Ascending aorta (tissue), 2 donors: ENCODE measurements at regions not wholly inside any gene's neighbourhood (a gene's known extent, or its start where the extent isn't known, plus 50 kb on each side); places are given as distances from the start of the nearest gene placed in this dataset.

Experiments
- DNase-seq, 2 donors: peaks; one replicate each; pipeline ENCODE4 v3.0.0-alpha.2; 2019; ENCODE audit warnings: low spot score in 2 of 2
- H3K27ac ChIP-seq, 2 donors: fragments of 200-600 bp; sonication (generic); one replicate each; pipeline ENCODE4 v1.5.1; 2016 to 2017; ENCODE audit warnings: mild to moderate bottlenecking in 1 of 2
- H3K27me3 ChIP-seq: fragments of 200-600 bp; sonication (generic); one replicate; pipeline ENCODE4 v1.5.1; 2017
- H3K36me3 ChIP-seq, 2 donors: fragments of 200-600 bp; sonication (generic); one replicate each; pipeline ENCODE4 v1.5.1; 2016
- H3K4me1 ChIP-seq, 2 donors: fragments of 200-600 bp; sonication (generic); one replicate each; pipeline ENCODE4 v1.5.1; 2016 to 2017; ENCODE audit warnings: mild to moderate bottlenecking in 1 of 2
- H3K4me3 ChIP-seq, 2 donors: fragments of 200-600 bp; sonication (generic); one replicate each; pipeline ENCODE4 v1.5.1; 2016 to 2017; ENCODE audit warnings: mild to moderate bottlenecking in 1 of 2
- H3K9me3 ChIP-seq, 2 donors: fragments of 200-600 bp; sonication (generic); one replicate each; pipeline ENCODE4 v1.5.1; 2016
- CTCF ChIP-seq, 3 experiments: fragments of 200-600 bp in 2 of 3; fragments of 450-650 bp in 1 of 3; sonication (generic) in 2 of 3; IDR thresholded peaks; one replicate each; pipeline ENCODE4 v1.5.1; 2016 to 2019; ENCODE audit warnings: antibody characterized with exemption in 3 of 3, mild to moderate bottlenecking in 1 of 3, moderate library complexity in 1 of 3
- intact Hi-C: fragments of 100-400 bp; cut with DNase I; formaldehyde crosslinking; loops from one replicate; pipeline ENCODE4 v1.15.1; 2023

DNA sequence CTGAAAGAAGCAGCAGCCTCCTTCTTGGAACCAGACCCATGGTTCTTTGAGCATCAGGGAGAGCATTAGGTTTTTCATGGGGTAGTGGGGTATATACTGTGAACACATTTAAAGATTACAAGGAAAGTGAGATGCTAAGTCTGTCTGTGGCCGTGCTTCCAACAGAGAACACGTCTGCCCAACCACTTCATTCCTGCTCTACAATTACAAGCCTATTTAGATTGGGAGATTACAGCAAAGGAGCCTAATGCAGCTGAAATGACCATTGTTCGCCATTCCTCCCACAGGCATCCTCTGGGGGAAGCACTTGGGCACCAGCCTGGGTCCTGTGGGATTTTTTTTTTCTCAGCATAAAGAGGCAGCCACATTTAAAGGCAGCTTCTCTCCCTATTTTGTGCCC is 536.4 kb downstream of the XPNPEP1 start:
- no peaks in the 10 kb centered on the region for H3K9me3 ChIP-seq
- intact Hi-C loops, result no loop called here
- no peaks in the 10 kb centered on the region for H3K27me3 ChIP-seq
- H3K36me3 ChIP-seq, result no peaks in the 10 kb centered on the region
- no peak overlapping the region for H3K27ac ChIP-seq
- no peak for DNase-seq
- H3K4me3 ChIP-seq, result no peak overlapping the region
- TF ChIP-seq CTCF (IDR thresholded peaks at IDR 0.05), result no peak
- no peaks in the 10 kb centered on the region for H3K4me1 ChIP-seq

DNA sequence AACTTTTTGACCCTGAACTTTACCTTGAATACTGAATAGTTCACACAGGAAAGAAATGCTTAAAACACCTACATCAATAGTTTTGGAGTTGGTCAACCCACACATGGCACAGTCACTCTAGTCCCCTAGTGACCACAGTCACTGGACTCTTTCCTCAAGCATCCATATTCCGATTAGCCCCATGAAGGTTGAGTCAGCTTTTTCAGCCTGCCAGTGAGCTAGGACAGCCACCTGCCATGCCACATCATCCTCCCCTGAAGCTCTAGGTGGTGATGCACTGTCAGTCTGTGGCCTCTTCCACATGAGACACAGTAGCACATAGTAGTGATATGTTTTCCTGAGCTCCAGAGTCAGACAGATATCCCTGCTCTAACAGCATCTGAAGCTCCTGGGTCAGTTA is 537.2 kb downstream of the XPNPEP1 start:
- H3K36me3 ChIP-seq, result no peaks in the 10 kb centered on the region
- no peak for TF ChIP-seq CTCF (IDR thresholded peaks at IDR 0.05)
- H3K9me3 ChIP-seq, result no peaks in the 10 kb centered on the region
- DNase-seq, result no peak
- H3K4me1 ChIP-seq, result no peaks in the 10 kb centered on the region
- H3K4me3 ChIP-seq, result no peak overlapping the region
- H3K27me3 ChIP-seq, result no peaks in the 10 kb centered on the region
- intact Hi-C loops, result no loop called here
- H3K27ac ChIP-seq, result no peak overlapping the region

DNA sequence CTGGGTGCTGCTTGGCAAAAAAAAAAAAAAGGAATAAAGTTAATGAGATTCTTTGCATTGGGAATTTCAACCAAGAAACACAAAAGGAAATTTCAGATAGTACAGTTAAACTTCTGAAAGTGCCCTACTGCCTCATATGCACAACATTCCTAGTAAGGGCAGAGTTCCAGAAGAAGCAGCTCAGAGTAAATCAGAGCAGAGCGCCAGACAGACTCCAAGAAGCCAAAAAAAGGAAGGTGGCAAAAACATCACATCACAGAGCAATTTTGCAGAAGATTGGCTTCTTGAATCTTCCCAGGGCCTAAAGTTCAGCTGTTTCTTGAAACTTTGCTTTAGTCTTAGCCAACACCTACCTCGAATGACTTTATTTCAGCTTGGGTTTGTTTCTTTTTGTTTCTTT is 544.1 kb downstream of the XPNPEP1 start:
- Histone ChIP-seq H3K4me3 (no peak overlapping the region), H3K36me3 (no peaks in the 10 kb centered on the region), H3K27me3 (no peaks in the 10 kb centered on the region), H3K9me3 (no peaks in the 10 kb centered on the region), H3K27ac (no peak overlapping the region), H3K4me1 (no peaks in the 10 kb centered on the region)
- DNase-seq, result no peak
- no peak for TF ChIP-seq CTCF (IDR thresholded peaks at IDR 0.05)
- intact Hi-C loops, result no loop called here

- TF ChIP-seq CTCF (IDR thresholded peaks at IDR 0.05), result no peak
- H3K4me3 ChIP-seq, result no peak overlapping the region
These were observed 549.1 kb downstream of the XPNPEP1 start for GRCh38 chr10:109374215-109374614.

DNA sequence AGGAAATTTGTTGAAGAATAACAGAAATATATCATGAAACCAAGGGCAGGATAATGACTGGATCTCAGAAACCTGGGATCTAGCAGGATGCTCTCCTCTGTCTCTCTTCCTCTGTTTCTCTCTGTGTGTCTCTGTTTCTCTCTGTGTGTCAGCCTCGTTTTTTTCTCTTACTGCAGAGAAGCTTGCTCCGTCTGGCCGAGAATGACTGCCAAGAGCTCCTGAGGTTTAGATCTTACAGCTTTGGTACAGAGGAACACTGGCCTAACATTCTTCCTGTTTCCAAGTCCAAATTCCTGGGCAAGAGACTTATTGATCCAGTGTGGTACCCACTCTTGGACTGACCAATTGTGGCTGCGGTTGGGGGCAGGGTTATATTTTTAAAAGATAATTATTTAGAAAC is 564.0 kb downstream of the XPNPEP1 start:
- DNase-seq, result no peak
- intact Hi-C loops, result no loop called here
- no peak for TF ChIP-seq CTCF (IDR thresholded peaks at IDR 0.05)
- Histone ChIP-seq H3K9me3 (no peaks in the 10 kb centered on the region), H3K4me3 (no peak overlapping the region), H3K4me1 (no peaks in the 10 kb centered on the region), H3K36me3 (no peaks in the 10 kb centered on the region), H3K27ac (no peak overlapping the region), H3K27me3 (no peaks in the 10 kb centered on the region)

More at GRCh38 chr10:109374215-109374614, 549.1 kb downstream of the XPNPEP1 start:
- no peaks in the 10 kb centered on the region for H3K9me3 ChIP-seq
- H3K27me3 ChIP-seq, result no peaks in the 10 kb centered on the region
- no peaks in the 10 kb centered on the region for H3K4me1 ChIP-seq
- H3K36me3 ChIP-seq, result no peaks in the 10 kb centered on the region
- no peak for DNase-seq
- intact Hi-C loops, result no loop called here
- H3K27ac ChIP-seq, result no peak overlapping the region

- Histone ChIP-seq H3K27me3 (no peaks in the 10 kb centered on the region), H3K4me1 (no peaks in the 10 kb centered on the region), H3K27ac (no peak overlapping the region), H3K36me3 (no peaks in the 10 kb centered on the region), H3K4me3 (no peak overlapping the region), H3K9me3 (no peaks in the 10 kb centered on the region)
- TF ChIP-seq CTCF (IDR thresholded peaks at IDR 0.05), result no peak
- intact Hi-C loops, result no loop called here
- DNase-seq, result no peak
These were observed 565.0 kb downstream of the XPNPEP1 start for GRCh38 chr10:109358325-109358724.
